ENCODE measurements at regions not wholly inside any gene's neighbourhood (a gene's known extent, or its start where the extent isn't known, plus 50 kb on each side); places are given as distances from the start of the nearest gene placed in this dataset.

- H3K27me3 ChIP-seq, result no peaks in the 10 kb centered on the region
- H3K27ac ChIP-seq, result no peak overlapping the region
- H3K36me3 ChIP-seq, result no peaks in the 10 kb centered on the region
- TF ChIP-seq CTCF (IDR thresholded peaks at IDR 0.05), result no peak
- no peaks in the 10 kb centered on the region for H3K9me3 ChIP-seq
- H3K4me1 ChIP-seq (ENCODE audit: control insufficient read depth in 1 of 2, insufficient read depth in 1 of 2, low read depth in 1 of 2, low read length in 1 of 2), result no peaks in the 10 kb centered on the region
- H3K4me3 ChIP-seq (ENCODE audit: low read depth in 1 of 2, low read length in 1 of 2), result no peak overlapping the region
These were observed 312.5 kb upstream of the FLRT2 start for GRCh38 chr14:85217412-85217811.

GRCh38 chr14:85218982-85219381, 311.0 kb upstream of the FLRT2 start:
- H3K27ac ChIP-seq, result no peak overlapping the region
- H3K4me3 ChIP-seq (ENCODE audit: low read depth in 1 of 2, low read length in 1 of 2), result no peak overlapping the region
- H3K9me3 ChIP-seq, result no peaks in the 10 kb centered on the region
- no peak for TF ChIP-seq CTCF (IDR thresholded peaks at IDR 0.05)
- no peaks in the 10 kb centered on the region for H3K27me3 ChIP-seq
- H3K36me3 ChIP-seq, result no peaks in the 10 kb centered on the region
- no peaks in the 10 kb centered on the region for H3K4me1 ChIP-seq (ENCODE audit: control insufficient read depth in 1 of 2, insufficient read depth in 1 of 2, low read depth in 1 of 2, low read length in 1 of 2)

GRCh38 chr14:85221832-85222231, 308.1 kb upstream of the FLRT2 start:
- TF ChIP-seq CTCF (IDR thresholded peaks at IDR 0.05), result no peak
- Histone ChIP-seq H3K9me3 (no peaks in the 10 kb centered on the region), H3K36me3 (no peaks in the 10 kb centered on the region), H3K27ac (no peak overlapping the region), H3K4me1 (ENCODE audit: control insufficient read depth in 1 of 2, insufficient read depth in 1 of 2, low read depth in 1 of 2, low read length in 1 of 2) (no peaks in the 10 kb centered on the region), H3K27me3 (no peaks in the 10 kb centered on the region), H3K4me3 (ENCODE audit: low read depth in 1 of 2, low read length in 1 of 2) (no peak overlapping the region)

GRCh38 chr14:85222341-85222740, 307.6 kb upstream of the FLRT2 start:
- no peaks in the 10 kb centered on the region for H3K4me1 ChIP-seq (ENCODE audit: control insufficient read depth in 1 of 2, insufficient read depth in 1 of 2, low read depth in 1 of 2, low read length in 1 of 2)
- no peak for TF ChIP-seq CTCF (IDR thresholded peaks at IDR 0.05)
- no peak overlapping the region for H3K27ac ChIP-seq
- H3K4me3 ChIP-seq (ENCODE audit: low read depth in 1 of 2, low read length in 1 of 2), result no peak overlapping the region
- no peaks in the 10 kb centered on the region for H3K9me3 ChIP-seq
- H3K36me3 ChIP-seq, result no peaks in the 10 kb centered on the region
- no peaks in the 10 kb centered on the region for H3K27me3 ChIP-seq

GRCh38 chr14:85223667-85224066, 306.3 kb upstream of the FLRT2 start:
- no peaks in the 10 kb centered on the region for H3K27me3 ChIP-seq
- no peaks in the 10 kb centered on the region for H3K4me1 ChIP-seq (ENCODE audit: control insufficient read depth in 1 of 2, insufficient read depth in 1 of 2, low read depth in 1 of 2, low read length in 1 of 2)
- H3K36me3 ChIP-seq, result no peaks in the 10 kb centered on the region
- no peaks in the 10 kb centered on the region for H3K9me3 ChIP-seq
- H3K27ac ChIP-seq, result no peak overlapping the region
- no peak overlapping the region for H3K4me3 ChIP-seq (ENCODE audit: low read depth in 1 of 2, low read length in 1 of 2)
- no peak for TF ChIP-seq CTCF (IDR thresholded peaks at IDR 0.05)

GRCh38 chr14:85224241-85224640, 305.7 kb upstream of the FLRT2 start:
- H3K36me3 ChIP-seq, result no peaks in the 10 kb centered on the region

More at GRCh38 chr14:85224241-85224640, 305.7 kb upstream of the FLRT2 start:
- no peak overlapping the region for H3K27ac ChIP-seq
- TF ChIP-seq CTCF (IDR thresholded peaks at IDR 0.05), result no peak
- H3K9me3 ChIP-seq, result no peaks in the 10 kb centered on the region
- no peak overlapping the region for H3K4me3 ChIP-seq (ENCODE audit: low read depth in 1 of 2, low read length in 1 of 2)
- no peaks in the 10 kb centered on the region for H3K4me1 ChIP-seq (ENCODE audit: control insufficient read depth in 1 of 2, insufficient read depth in 1 of 2, low read depth in 1 of 2, low read length in 1 of 2)
- H3K27me3 ChIP-seq, result no peaks in the 10 kb centered on the region
